Ovary (tissue), 3 donors: ENCODE measurements at regions not wholly inside any gene's neighbourhood (a gene's known extent, or its start where the extent isn't known, plus 50 kb on each side); places are given as distances from the start of the nearest gene placed in this dataset.

Source experiments
- CTCF ChIP-seq, 3 donors: fragments of 450-650 bp in 2 of 3; fragments of 200-600 bp in 1 of 3; IDR thresholded peaks; one replicate each; pipeline versions ENCODE4 v1.5.1 to v1.8.0; 2016 to 2022; ENCODE audit warnings: antibody characterized with exemption in 3 of 3, mild to moderate bottlenecking in 1 of 3
- EP300 ChIP-seq: sonication (generic); formaldehyde crosslinking; IDR thresholded peaks from one replicate; pipeline ENCODE4 v1.6.1; 2017; ENCODE audit warnings: antibody characterized with exemption
- donor health status: DM: no; HTN: no; CAD: no.

GRCh38 chr15:62868507-62868906 is 174.0 kb upstream of the TPM1 start:
- TF ChIP-seq CTCF (IDR thresholded peaks at IDR 0.05) (no peak), EP300 (no peak)
